ENCODE measurements at regions not wholly inside any gene's neighbourhood (a gene's known extent, or its start where the extent isn't known, plus 50 kb on each side); places are given as distances from the start of the nearest gene placed in this dataset.

DNA sequence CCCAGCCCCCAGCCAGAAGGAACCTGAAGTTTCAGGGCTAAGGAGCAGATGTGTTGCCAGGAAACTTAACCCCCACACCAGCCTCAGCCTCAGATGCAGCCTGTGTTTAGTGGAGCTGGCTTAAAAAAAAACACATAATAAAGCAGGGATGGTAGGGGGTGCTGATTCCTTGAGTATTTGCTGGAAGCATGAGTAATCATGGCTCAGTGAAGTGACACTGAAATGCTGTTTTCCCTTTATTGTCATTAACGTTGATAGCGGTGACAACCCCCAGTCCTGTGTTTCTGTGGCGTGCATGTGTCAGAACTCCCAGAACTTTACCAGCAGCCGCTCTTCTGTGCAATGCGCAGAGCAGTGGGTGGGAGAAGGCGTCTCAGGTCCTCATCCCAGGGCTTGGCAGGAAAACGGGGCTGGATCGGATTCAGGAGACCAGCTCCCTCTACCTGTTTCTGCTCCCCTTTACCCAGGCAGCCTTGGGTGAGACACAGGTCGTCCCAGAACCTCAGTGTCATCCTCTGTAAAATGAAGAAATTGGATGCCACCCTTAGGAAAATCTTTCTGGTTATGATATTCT lies 1282.1 kb downstream of the TBC1D22A start:
- no peak for DNase-seq

DNA sequence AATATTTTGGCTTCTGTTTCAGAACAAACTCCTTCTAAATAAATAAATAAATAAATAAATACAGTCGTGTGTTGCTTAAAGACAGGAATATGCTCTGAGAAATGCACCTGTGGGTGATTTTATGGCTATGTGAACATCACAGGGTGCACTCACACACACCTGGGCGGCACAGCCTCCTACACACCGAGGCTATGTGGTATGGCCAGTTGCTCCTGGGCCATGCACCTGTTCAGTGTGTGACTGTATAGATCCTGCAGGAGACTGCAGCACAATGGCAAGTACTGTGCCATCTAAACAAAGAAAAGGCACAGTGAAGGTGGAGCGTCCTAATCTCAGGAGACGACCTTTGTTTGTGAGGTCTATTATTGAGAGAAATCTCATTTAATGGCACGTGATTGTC lies 1281.1 kb downstream of the TBC1D22A start:
- DNase-seq, result no peak

DNA sequence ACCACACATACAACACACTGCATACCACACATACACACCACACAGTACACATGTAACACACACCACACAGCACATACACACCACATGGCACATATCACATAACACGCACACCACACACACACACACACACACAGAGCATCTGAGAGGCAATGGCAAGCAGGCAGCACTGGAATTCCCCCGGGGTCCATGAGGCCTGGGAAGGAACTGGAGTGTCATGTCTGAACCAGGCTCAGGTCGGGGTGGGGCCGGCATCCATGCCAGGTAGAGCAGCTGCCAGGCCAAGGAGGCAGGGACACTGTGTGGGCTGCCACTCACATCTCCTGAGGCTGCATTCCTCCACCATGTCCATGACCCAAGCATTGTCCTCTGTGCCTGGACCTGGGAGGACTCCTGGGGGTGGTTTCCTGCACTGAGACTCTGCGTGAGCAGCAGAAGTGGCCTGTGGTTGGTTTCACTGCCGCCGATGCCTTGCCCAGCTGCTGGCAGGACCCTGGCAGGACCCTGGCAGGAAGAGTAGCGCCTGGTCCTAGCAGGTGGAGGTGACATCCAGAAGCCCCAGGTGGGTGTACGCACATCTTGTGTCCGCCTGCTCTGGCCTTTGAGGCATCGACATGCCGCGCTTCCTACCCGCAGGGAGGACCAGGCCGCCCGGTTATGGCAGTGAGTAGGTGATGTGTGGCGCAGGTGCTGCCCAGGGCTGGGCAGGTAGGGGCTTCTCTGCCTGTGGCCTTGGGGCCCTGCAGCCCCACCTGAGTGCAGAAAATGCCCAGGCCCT lies 1280.4 kb downstream of the TBC1D22A start:
- no peak for DNase-seq

DNA sequence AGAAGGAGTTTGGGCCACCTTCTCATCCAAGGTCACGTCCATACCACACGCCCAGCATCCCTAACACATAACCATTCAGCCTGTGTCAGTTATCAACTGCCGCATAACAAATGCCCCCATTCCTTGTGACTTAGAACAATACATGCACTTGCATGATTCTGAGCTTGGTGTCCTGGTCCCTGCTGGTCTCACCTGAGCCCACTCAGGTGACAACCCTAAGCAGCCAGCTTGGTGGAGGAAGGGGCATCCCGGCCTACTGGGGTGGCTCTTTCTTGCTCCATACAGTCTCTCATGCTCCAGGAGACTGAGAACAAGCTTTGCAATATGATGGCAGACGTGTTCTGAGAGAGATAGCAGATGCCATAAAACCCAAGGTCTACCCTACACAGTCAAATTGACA lies 1276.9 kb downstream of the TBC1D22A start:
- DNase-seq, result no peak

DNA sequence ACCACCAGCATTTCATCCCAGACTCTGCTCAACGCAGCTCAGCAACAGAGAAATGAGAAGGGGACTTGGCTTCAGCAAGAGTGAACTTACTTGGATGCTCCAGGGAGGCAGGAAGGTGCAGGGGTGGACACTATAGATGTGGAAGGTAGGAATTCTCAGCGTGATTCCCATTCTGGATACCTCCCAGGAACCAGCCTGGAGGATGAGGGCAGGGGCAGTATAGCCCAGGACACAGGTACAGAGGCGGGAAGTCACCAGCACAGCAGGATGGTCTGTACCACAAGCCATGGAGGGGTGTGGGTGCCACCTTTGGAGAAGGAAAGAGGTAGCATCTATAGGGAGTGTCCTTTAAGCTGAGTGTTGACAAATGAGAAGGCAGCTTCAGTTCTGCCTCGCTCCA lies 1275.2 kb downstream of the TBC1D22A start:
- no peak for DNase-seq

DNA sequence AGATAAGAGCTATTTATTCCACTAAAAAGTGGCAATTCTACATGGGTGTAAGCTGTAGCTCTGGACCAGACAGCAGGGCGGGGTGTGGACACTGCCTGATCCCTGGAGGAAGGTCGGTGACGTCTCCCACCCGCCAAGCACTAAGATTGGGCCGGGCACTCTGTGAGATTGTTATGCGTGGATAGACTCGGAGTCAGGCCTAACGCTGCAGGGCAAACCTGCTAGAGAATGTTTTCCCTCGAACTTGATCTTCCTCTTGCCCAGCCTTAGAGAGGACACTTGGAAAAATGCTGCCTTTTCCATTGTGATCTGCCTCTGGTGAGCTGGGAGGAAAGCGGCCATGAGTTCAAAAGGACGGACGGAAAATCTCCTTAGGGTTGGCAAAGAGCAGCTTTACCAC lies 1273.4 kb downstream of the TBC1D22A start:
- no peak for DNase-seq

DNA sequence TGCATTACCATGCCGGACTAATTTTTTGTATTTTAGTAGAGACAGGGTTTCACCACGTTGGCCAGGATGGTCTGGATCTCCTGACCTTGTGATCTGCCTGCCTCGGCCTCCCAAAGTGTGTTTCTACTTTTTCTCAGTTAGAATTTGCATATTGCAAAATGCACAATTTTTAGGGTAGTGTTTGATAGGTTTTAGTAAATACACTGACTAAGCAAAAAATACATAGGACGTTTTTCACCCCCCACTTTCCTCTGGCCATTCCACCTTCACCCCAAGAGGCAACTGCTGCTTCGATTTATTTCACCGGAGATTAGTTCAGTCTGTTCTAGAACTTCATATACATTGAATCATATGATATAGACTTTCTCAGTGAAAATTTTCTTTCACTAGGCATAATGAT lies 1269.1 kb downstream of the TBC1D22A start:
- no peak for DNase-seq

DNA sequence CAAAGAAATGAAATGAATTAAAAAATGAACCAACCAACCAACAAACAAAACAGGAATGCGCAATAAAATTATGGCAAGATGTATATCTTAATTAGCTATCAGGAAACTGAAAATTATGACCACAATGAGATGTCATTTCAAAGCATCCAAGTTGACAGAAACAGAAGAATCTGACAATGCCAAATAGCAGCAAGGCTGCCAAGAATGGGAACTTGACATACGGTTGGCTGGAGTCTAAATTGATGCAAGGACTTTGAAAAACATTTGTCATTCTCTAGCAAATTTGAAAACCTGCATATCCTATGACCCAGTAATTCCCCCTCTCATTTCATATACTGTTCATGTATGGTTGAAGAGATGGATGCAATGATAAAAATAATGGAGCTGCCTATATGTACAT lies 1262.6 kb downstream of the TBC1D22A start:
- no peak for DNase-seq

DNA sequence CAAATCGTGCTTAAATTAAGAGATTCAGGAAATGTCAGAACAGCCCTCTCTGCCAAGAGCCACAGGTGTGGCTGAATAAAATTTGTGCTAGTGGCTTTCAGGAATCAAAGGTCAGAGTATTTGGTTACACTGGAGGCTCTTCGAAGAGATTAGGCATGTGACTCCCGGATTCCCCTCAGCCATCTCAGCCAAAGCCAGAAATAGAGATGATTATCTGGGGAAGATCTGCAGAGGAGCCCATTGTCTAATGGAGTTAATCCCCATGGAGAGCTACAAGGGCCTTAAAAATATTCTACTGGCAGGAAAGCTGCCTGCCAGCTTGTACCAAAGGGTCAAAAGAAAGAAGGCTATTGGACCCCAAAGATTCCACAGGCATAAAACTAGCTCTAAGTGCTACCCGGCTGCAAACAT lies 1259.5 kb downstream of the TBC1D22A start:
- no peak for DNase-seq

DNA sequence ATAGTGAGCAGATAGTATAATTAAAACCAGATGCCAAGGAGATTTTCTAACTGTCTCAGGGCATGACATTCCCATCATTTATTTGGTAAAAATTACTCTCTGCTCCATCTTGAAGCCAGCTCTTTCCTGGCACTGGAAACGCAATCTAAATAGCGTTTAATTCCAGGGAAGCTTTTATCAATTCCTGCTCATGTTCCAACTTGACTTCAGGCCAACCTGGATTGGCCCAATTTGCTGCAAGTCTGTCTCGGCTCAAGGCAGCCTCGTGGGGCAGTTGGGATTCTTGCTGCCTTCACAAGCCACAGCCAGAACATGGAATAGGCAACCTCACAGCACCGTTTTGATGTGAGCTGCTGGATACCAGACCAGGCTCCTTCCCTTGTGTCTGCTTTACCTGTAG lies 1255.9 kb downstream of the TBC1D22A start:
- no peak for DNase-seq

DNA sequence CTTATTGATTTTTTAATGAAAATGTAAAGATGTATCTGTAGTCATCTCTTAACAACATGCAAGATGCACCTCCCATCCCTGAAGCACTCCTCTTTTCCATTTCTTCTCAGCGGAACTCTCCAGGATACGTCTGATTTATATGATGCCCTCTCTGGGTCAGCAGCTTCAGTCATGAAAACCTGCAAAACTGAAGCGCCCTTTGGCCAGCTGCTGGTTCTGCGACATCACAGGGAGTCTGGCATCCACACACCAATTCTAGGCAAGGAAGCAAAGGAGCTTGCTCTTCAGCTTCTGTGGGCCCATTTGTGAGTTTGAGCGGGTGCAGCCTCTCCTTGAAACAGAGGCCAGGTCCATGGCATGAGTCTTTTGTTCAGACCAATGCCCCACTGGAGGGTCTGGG lies 1253.3 kb downstream of the TBC1D22A start:
- no peak for DNase-seq

DNA sequence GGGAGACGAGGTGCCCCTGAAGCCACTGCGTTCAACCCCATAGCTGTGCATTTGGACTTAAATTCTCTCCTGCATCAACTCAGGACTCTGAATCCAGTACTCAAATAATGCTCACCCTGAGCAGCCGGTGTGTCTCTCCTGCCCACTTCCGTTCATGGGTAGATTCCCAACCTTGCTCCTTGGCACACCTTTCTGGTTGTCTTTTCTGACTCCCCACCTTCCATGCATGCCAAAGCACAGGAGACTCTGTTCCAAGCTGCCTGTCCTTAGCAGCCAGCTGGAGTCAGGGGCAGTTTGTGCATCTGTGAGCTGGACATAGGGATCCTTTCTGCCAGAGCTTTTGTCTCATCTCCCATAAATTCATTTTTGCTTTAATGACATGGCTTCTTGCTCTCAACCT lies 1242.5 kb downstream of the TBC1D22A start:
- DNase-seq, result no peak

DNA sequence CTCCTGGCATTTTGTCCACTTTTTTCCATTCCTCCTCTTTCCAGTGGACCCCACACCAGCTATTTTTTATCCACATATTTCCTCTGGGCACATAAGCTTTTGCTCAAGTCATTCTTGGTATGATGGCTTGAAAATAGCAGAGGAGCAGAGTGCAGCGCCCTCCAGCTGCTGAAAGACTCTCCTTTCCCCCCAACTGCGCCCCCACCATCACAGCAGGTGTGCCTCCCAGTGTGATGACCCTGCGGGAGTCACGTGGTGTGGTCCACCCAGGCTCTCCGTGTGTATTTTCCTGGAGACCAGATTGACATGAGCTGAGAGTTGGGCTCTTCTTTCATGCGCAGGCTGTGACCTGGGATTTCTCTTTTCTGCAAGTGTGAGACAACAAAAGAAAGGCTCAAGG lies 1241.6 kb downstream of the TBC1D22A start:
- DNase-seq, result no peak

DNA sequence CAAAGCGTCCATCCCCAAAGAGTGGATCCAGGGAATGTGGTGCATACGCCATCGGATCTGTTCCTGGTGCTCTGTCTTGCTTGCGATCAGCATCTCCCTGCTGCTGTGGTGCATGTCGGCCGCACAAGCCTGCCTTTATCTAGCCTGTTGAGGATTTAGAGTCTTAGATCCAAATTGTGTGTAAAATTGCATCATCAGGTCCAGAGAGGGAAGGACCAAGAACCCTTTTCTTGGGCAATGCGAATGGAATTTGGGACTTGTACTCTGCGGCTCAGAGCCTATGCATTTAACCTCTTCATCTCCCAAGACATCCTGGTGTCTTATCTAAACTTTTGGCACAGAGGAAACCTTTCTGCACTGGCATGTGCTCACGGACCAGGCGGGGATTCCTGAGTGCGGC lies 1238.7 kb downstream of the TBC1D22A start:
- no peak for DNase-seq

DNA sequence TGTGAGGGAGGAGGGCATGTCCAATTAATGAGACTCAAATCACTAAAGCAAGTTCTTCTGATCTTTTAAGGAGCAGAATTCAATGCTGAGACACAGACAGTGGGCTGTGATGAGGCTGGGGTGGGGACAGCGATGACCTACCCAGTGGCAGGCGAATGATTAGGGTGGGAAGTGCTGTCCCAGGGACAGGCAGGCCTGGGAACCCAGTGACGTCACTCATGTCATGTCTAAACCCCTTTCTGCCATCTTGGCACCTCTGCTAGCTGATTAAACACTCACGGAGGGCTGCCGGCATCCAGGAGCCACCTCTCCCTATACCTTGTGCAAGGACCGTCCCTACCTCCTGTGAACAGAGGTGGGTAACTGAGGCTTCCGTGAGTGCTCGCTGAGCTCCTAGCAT lies 1235.2 kb downstream of the TBC1D22A start:
- DNase-seq, result no peak

DNA sequence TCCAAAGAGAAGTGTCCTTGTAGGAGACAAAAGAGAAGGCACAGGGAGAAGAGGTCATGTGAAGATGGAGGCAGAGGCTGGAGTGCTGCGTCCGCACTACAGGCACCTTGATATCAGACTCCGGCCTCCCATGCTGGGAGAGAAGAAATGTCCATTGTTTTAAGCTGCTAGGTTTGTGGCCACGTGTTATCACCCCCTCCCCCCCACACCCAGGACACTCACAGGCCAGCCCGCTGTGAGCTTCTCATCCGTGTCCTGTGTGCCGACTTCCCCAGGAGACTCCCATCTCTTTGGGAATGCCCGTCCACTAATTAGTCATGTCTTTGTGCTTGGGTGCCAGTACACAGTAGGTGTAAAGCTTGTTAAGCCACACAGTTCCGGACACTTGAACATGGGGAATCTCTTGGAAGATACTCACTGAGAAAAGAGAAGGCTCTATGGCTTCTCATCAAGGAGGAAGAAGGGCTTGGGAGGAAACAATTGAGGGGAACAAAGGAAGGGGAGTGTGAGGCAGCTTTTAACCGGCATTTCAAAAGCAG lies 1234.7 kb downstream of the TBC1D22A start:
- no peak for DNase-seq

DNA sequence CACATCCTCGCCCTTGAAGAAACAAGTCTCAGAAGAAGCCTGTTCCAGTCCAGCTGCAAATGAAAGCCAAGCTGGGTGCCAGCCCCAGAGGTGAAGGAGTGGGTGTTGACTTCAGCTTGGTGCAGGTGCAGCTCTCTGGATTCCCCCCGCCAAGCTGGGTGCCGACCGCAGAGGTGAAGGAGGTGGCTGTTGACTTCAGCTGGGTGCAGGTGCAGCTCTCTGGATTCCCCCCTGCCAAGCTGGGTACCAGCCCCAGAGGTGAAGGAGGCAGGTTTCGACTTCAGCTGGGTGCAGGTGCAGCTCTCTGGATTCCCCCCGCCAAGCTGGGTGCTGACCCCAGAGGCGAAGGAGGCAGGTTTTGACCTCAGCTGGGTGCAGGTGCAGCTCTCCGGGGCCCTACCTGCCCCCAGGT lies 1234.0 kb downstream of the TBC1D22A start:
- no peak for DNase-seq

DNA sequence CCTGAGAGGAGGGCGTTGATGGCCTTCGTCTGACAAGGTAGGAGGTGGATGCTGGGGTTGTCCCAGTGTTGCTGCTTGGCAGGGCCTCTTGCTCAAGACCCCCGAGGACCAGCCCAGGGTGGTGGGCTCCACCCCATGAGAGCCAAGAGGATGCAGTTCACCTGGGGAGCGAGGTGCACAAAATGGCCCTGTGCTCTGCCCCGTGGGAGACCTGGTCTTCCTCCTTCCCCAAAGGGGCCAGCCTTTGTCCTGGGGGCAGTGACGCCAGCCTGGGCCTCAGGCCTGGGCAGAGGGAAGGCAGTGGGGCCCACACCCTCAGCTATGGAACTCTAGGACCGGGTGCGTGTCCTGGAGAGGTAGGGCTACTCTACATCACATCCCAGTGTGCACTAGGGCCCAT lies 1233.3 kb downstream of the TBC1D22A start:
- DNase-seq, result no peak

DNA sequence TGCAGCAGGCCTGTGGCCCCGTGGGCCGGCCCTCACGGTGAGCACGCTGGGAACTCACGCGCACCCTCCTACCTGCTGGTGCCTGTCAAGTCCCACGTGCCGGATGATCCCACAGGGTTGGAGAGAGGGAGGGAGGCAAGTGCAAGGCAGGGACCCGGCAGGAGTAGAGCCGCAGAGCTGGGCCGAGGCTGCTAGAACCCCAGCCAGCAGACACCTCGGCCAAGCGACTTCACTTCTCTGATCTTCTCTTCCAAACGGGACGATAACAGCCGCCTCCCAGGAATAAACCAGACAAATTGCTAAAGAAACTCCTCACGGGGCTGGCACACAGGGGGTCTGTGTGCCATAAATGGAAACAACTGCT lies 1232.8 kb downstream of the TBC1D22A start:
- no peak for DNase-seq

DNA sequence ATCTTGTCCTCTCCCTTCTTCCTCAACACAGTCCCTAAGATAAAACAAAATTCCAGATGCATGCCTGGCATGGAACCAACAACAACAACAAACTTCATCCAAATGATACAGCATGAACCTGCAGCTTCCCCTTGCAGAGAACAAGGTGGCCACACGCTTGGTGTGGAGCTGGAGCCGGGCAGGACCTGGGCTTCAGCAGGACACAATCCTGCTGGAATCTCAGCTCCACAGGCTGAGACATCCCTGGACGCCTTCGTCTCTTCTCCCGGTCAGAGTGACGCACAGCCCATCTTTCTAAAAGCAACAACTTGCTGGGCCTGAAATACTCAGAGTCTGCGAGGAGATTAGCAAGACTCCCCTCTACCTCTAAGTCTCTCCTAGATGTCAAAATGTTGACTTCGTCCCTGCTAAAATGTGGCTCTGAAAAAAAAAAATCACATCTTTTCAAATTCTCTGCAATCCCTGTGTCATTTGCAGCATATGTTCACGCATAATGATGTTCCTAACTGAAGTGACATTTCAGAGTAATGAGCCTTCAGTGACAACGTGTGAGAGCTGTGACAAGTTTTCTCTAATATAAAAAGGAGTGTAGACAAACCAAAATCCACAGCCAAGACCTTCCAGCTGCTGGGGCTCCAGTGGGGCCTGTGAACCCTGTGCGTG lies 1232.3 kb downstream of the TBC1D22A start:
- DNase-seq, result no peak

DNA sequence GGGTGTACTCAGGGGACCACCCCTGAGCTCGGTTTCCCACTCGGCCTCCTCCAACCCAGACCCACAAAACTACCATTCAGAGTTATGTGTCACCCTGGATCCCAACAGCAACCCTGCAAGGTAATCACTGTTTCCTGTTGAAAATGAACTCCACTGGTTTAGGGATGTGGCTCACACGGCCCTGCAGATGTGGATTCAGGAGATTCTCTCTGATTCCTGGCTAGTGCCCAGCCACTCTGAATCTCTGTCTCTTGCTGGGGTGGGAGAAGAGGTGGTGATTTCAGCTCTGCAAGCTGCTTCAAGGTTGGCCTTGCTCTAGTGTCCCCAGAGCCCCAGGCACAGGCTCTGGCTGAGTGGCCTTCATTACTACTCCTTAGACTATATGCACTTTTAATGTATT lies 1231.6 kb downstream of the TBC1D22A start:
- DNase-seq, result no peak

DNA sequence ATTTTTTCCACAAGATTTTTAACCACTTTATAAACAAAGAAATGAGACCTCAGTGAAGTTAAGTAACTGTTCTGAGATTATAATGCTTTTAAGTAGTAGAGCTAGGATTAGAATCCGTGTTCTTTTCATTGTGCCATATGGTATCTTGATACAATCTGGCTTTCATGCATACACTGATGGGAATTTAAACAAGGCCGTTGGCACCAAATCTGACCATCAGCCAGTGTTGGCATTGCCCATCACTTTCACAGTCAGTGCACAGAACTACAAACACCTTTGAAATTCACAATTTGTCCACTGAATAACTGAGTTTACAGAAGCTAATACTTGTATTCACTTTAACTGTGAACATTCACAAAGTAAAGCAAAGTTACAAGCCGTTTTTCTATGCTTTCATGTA lies 1228.0 kb downstream of the TBC1D22A start:
- no peak for DNase-seq

DNA sequence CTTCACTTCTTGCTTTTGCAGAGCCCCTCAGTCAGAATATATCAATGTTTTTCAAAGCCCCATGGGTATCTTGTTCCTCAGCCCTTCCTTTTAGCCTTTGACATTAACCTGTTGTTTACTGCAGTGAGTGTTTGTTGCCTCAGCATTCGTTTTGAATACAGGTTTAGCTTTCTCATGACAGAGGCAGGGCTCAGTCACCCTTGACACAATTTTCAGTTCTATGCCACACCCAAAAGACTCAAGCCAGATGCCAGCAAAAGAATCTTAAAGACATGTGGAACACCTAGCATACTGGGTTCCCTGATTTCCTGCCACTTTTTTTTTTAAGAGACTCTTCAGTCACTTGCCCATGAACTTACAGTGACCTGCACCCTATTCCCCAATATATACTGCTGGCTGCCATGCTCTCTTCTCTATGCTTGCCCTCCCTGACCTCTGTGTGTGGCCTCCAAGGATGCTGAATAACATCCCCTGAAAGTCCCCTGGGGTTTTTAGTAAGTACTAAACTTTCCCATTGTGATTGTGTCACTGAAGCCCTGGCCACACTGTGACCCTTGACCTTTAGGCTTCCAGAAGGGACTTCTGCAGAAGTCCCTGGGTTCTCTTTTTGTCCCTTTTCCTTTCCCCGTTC lies 1225.5 kb downstream of the TBC1D22A start:
- DNase-seq, result no peak

DNA sequence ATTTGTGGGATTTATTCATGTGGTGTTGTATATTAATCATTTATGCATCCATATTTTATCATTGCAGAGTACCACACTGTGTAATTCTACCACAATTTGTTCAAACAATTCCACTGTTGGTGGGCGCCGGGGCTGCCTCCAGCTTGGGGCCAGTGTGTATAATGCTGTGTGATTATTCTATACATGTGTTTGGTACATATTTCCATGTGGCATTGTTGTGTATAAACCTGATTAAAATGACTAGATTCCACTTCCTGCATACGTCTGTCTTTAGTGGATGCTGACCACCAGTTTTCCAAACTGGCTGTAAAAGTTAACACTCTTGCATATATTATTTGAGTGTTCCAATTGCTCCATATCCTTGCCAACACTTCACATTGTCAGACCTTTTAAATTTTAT lies 1213.8 kb downstream of the TBC1D22A start:
- no peak for DNase-seq
